DMS 273 (cell line): ENCODE measurements at regions not wholly inside any gene's neighbourhood (a gene's known extent, or its start where the extent isn't known, plus 50 kb on each side); places are given as distances from the start of the nearest gene placed in this dataset.
A peak's percentile ranks its signal among the peaks of the same experiment; 100 is the strongest.

Experiments used
- DNase-seq: peaks from one replicate; lab custom pipeline; 2025; ENCODE audit not compliant: unreplicated experiment; lab: John Stamatoyannopoulos, UW

GRCh38 chr11:106212081-106212480 lies 134.6 kb downstream of the AASDHPPT start:
- no peak for DNase-seq

- DNase-seq: no peak
Measured at GRCh38 chr11:106216281-106216680, 138.8 kb downstream of the AASDHPPT start.

- DNase-seq: no peak
Measured at GRCh38 chr11:106217456-106217855, 140.0 kb downstream of the AASDHPPT start.

GRCh38 chr11:106218106-106218505 lies 140.6 kb downstream of the AASDHPPT start:
- DNase-seq: no peak

- no peak for DNase-seq
Measured at GRCh38 chr11:106222626-106223025, 145.2 kb downstream of the AASDHPPT start.

GRCh38 chr11:106224172-106224571 lies 146.7 kb downstream of the AASDHPPT start:
- DNase-seq: no peak

- DNase-seq: no peak
Measured at GRCh38 chr11:106228996-106229395, 151.5 kb downstream of the AASDHPPT start.

GRCh38 chr11:106231591-106231990 lies 154.1 kb downstream of the AASDHPPT start:
- peak; percentile 33 for DNase-seq

GRCh38 chr11:106233191-106233590 lies 155.7 kb downstream of the AASDHPPT start:
- no peak for DNase-seq

- DNase-seq: no peak
Measured at GRCh38 chr11:106234794-106235193, 157.3 kb downstream of the AASDHPPT start.

- no peak for DNase-seq
Measured at GRCh38 chr11:106236295-106236694, 158.8 kb downstream of the AASDHPPT start.

- no peak for DNase-seq
Measured at GRCh38 chr11:106238704-106239360, 161.4 kb downstream of the AASDHPPT start.

- no peak for DNase-seq
Measured at GRCh38 chr11:106241601-106242257, 164.3 kb downstream of the AASDHPPT start.

- peak; percentile 5 for DNase-seq
Measured at GRCh38 chr11:106242718-106243415, 165.4 kb downstream of the AASDHPPT start.

- no peak for DNase-seq
Measured at GRCh38 chr11:106246495-106246894, 169.0 kb downstream of the AASDHPPT start.

- peak; percentile 24 for DNase-seq
Measured at GRCh38 chr11:106249617-106250239, 172.3 kb downstream of the AASDHPPT start.

- no peak for DNase-seq
Measured at GRCh38 chr11:106262852-106263251, 185.4 kb downstream of the AASDHPPT start.

GRCh38 chr11:106263527-106263926 lies 186.1 kb downstream of the AASDHPPT start:
- DNase-seq: no peak

- DNase-seq: no peak
Measured at GRCh38 chr11:106271086-106271485, 193.6 kb downstream of the AASDHPPT start.

GRCh38 chr11:106271686-106272085 lies 194.2 kb downstream of the AASDHPPT start:
- DNase-seq: peak; percentile 4

- no peak for DNase-seq
Measured at GRCh38 chr11:106275151-106275550, 197.7 kb downstream of the AASDHPPT start.

- DNase-seq: no peak
Measured at GRCh38 chr11:106276126-106276525, 198.7 kb downstream of the AASDHPPT start.
